ENCODE measurements at regions not wholly inside any gene's neighbourhood (a gene's known extent, or its start where the extent isn't known, plus 50 kb on each side); places are given as distances from the start of the nearest gene placed in this dataset.

DNA sequence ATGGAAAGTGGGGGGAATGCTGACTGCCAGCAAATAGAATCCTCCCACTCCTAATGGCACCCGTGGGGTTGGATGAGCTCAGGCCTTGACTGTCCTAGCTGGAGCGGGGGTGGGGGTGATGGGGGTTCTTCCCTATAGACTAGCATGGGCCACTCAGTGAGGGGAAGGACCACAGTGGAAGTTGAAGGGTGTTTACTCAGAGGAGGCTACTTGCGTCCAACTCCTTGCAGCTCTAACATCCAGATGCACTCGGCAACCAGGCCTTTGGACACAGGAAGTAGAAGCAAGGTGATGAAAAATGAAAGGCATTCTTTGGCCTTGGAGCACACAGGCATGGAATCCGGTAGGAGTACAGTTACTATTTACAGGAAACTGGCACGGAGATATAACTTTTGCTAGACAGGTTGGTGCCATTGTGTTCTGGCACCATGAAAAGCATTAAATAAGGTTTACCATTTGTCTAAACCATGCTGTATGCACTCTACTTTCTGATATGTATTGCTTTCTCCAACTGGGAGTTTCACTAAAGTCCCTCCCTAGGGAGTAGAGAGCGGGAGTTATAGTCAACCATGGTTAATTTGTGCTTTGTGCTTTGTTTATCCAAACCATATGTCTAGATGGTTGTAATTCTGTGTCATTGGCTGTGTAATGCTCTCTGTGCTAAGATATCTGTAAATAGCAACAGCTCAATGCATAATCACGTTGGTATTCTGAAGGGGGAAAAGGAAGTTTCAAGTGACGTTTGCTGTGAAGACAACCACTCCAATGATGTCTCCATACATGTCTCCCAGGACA, 125.3 kb downstream of the TSHZ3 start:
- no peak for DNase-seq

DNA sequence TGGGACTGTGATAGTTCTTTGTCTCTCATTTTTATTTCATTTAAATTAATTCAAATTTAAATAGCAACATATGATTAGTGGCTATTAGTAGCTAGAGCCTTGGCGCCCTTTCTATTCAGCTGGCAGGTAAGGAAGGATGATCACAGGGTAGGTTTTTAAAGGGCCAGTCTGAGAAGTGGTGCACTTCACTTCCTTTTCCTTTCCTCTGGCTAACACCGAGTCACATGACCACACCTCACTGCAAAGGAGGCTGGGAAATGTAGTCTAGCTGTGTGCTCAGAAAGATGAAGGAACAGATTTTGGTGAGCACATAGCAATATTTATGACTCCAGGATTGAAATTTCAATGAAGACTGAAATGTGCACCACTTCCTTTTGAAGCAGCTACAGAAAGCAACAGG, 128.7 kb downstream of the TSHZ3 start:
- DNase-seq, result no peak

DNA sequence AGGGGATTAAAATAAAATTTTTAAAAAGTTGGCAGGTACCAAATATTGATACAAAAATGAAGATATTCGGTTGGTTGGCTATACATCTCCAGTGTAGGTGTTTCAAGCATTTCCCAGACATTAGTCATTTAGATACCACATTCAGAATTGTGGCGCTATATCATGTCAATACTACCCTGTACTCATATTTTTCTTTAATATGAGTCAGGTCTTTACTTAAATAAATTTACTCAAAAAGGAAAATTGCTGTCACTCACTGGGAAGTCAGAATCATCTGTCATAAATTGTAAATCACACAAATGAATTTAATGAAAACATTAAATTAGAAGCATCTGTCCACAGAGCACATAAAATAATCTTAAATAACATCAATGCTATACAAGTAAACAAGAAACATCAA, 134.2 kb downstream of the TSHZ3 start:
- DNase-seq, result no peak

DNA sequence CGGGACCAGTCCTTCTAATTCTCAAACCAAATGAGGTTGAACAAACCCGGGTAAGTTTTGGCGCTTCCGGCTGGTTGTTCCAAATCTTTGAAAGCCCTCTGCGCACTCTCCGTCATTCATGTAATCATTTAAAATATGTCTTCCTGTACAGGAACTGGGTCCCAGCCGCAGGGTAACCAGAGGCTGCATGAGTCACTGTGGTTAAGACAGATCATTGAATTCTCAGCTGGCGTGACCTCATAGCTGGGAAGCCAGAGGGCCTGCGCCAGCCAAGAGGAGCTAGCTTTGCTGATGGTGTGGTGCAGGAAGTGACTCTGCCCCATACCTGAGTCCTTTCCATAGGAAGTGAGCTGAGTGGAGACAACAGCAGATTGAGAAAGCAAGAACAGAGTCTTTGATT, 135.2 kb downstream of the TSHZ3 start:
- DNase-seq, result peak; percentile 66

DNA sequence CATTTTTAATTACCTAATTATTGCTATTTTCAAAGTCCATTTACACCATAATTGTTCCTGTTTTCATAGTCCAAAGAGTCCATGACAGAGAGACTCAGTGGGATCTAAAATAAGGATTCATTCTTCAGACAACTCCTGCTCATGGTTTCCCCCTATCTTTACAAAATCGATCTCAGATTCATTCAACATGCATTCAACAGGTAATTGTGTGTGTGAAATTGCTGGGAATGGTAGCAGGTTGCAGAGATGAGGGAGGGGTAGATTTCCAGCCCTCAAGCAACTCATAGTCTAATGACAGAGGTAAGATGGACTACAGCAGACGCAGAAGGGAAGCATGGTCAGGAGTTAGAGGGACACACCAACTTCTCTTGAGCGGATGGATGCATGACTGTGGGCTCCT, 138.1 kb downstream of the TSHZ3 start:
- no peak for DNase-seq

DNA sequence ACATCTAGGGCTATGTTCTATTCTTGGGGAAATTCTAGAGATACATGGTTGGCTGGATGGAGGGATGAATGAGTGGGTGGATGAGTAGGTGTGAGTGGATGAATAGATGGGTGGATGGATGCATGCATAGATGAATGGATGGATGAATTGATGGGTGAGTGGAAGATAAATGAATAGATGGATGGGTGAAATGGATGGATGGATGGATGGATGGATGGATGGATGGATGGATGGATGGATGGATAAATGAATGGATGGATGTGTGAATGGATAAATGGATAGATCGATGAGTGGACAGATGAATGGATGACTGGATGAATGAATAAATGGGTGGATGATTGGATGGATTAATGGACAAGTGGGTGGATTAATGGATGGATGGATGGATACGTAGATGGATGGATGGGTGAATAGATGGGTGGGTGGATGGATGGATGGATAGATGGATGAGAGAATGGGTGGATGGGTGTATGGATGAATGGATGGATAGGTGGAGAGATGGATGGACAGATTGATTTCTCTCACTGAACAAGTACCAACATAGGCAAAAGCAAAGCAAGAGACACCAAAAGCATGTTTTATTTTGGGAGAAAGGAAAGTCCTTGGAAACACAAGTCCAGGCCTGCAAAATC, 143.2 kb downstream of the TSHZ3 start:
- no peak for DNase-seq

DNA sequence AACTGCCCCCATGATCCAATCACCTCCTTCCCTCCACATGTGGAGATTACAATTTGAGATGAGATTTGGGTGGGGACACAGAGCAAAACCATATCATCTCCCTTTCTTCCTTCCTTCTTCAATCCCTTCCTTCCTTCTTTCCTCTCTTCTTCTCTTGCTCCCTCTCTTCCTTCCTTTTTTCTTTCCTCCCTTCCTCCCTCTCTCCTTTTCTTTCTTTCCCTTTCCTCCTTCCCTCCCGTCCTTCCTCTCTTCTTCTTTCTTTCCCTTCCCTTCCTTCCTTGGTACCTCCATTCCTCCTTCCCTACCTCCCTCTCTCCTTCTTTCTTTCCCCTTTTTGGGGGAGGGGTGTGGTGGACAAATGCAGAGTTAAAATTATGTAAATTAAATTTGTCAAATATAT, 145.1 kb downstream of the TSHZ3 start:
- no peak for DNase-seq

DNA sequence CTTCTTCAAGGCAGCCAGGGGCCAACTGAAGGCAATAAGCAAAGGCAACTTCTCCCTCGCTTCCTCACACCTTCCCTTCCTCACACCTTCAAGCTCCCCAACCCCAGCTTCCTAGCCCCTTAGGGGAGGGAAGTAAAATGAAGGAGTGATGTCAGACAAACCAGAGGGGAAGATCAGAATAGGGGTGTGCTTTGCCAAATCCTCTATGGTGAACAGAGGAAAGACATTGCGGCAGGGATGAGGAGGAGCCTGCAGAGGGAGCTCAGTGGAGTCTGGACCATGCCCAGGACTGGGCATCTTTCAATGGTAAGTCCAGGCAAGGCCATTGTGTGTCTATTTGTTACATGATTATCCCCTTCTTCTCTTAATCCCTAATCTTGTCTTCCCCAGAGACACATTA, 164.0 kb downstream of the TSHZ3 start:
- DNase-seq, result no peak

DNA sequence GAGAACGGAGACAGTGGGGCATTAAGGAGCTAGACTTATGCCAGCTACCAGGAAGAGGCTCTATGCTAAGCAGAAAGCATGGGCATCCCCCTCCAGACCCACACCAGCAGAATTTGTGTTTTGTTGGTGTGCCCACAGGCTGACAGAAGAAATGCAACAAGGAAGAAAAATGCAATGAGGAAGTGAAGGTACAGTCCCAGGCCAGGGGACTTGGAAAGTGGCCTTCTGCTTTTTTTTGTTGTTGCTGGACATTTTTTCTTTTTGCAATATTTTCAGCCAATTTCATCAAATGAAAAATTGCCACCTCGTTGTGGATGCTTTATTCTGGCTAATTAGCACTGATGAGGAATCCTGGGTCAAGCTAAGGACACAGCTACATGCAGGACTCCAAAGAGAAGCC, 167.7 kb downstream of the TSHZ3 start:
- no peak for DNase-seq

DNA sequence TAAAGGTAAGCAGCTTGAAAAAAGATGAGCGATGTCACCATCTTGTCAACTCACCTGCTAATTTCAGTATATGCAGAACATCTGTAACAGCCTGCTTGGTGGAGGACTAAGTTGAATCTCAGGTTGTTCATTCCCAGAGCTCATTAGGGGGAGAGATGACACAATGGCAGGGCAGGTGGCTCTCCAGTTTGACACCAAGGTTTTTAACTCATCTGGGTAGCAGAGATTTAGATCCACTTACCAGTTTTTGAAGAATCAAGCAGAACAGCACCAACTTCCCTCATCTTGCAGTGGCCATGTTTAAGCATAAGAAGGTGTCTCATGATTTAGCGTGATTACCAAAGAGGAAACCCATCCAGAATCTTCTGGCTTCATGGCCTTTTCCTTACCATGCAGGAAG, 168.3 kb downstream of the TSHZ3 start:
- DNase-seq, result no peak

DNA sequence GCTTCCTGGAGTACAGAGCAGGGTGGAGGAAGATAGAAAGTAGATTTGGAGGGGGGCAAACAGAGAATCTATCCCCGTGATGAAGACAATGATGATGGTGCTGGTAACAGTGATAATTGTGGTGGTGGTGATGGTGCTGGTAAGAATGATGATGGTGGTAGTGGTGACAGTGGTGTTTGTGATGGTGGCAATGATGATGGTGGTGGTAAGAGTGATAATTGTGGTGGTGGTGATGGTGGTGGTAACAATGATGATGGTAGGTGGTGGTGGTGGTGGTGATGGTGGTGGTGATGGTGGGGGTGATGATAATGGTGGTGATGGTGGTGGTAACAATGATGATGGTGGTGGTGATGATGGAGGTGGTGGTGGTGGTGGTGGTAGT, 169.8 kb downstream of the TSHZ3 start:
- DNase-seq, result no peak

DNA sequence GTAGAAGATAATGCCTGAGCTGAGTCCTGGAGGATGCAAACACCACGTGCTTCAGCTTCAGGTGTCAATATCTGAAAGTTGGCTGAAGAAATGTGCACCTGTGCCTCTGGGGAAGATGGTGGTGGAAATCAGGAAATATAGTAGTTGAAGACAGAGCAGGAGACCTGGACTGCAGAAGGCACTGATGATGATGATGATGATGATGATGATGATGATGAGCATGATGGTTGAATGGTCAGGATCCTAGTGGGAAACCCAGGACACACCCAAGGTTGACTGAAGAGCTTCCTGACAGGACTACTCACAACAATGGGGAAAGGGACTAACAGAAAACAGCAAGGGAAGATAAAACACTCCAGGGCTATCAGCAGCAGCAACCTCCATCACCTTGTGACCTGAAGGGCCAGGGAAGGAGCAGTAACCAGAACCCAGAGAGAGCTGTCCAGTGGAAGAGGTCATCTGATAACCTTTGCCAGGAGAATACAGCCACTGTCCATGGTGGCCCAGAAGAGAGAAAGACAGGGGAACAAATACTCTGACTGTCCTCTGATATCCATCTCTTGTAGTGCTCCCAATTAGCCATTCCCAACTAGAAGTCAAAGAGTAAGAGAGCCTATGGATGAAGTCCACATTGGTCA, 170.3 kb downstream of the TSHZ3 start:
- no peak for DNase-seq

DNA sequence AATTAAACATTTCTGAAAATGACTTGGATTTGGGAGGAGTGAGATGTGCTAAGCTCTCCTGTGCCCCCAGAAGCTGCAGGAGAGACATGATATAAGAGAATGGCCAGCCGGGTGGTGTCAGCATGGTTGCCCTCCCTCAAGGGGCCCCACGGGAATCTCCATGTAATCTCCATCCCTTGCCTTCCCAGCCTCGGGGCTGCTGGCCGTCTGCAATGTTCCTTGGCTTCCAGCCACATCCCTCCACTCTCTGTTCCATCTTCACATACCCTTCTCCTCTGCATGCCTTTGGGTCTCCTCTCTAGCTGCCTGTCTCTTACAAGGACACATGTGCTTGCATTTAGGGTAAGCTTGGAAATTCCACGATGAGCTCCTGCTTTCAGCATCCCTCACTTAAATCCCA, 172.0 kb downstream of the TSHZ3 start:
- no peak for DNase-seq

DNA sequence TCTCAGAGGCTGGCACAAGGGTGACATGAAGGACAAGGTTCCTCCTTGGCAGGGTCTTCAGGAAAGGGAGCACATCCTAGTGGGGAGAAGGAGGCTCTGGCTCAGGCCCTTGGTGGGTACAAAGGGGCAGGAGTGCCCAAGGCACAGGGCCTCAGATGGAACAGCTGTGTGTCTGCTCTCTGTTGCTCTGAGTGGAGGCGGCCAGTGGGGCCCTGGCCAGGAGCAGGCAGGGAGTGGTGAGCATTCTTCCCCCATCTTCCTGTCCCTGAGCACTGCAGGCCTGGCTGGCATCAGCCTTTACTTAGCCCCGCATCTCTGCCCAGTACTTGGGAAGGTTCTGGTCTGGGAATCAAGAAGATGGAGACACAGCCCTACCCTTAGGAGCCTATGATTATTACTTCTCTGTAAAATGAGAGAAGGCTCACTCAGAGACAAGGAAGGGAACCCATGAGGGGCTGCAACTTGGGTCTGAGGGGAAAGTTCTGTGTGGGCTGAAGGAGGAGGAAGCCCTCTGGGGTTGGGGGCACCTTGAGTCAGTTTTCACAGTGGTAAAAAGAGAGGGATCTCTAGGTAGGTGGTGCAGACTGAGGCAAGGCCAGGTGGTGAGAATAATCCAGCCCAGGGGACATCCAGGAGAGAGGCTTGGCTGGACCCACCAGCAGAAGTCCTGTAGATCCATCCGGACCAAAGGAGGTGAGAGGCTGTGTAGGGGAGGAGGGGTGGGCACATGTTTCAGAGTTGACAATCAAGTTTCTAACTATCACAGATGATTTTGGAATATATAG, 173.5 kb downstream of the TSHZ3 start:
- DNase-seq, result no peak

DNA sequence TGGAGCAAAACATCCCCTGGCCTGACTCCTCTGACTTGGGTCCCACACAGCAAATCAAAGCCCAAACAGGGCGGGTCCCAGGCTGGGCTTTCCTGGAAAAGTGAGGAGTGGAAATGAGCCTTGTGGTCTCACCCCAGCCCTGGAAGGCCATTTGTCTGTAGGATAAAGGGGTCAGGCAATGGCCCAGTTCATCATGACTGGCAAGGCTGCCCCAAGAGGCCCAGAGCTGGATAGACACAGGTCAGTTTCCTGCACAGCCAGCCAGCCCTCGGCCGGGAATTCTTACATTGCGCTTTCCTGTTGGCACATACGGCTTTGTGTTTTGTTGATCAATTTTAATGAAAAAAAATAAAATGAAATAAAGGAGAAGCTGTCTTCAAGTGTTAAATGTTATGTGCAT, 174.3 kb downstream of the TSHZ3 start:
- DNase-seq, result no peak

DNA sequence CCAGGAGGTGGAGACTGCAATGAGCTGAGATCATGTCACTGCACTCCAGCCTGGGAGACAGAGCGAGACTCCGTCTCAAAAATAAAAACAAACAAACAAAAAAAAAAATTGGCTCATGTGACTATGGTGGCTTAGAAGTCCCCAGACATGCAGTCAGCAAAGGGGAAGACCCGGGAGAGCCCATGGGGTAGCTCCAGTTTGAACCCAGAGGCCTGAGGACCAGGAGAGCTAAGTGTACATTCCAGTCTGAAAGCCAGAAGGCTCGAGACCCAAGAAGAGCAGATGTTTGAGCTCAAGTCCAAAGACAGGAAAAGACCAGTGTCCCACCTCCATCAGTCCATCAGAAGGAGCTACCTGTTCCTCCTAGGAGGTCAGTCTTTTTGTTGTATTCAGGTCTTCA, 175.2 kb downstream of the TSHZ3 start:
- DNase-seq, result no peak

DNA sequence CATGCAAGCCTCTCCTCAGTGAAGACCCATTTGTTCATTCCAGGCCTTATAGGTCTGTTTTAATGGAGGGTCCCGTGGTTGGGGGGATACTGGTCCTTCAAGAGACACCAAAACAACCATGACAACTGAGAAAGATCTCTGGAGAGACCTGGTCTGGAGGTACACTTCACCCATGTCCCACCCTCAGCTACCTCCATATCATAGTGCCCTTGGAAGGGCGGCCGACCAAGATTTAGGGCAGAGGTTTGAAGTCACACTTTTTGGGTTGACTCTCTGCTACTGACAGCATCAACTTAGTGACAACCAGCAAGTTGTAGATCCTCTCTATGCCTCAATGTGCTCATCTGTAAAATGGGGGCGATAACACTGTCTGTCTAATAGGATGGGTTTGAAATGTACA, 177.3 kb downstream of the TSHZ3 start:
- DNase-seq, result no peak

DNA sequence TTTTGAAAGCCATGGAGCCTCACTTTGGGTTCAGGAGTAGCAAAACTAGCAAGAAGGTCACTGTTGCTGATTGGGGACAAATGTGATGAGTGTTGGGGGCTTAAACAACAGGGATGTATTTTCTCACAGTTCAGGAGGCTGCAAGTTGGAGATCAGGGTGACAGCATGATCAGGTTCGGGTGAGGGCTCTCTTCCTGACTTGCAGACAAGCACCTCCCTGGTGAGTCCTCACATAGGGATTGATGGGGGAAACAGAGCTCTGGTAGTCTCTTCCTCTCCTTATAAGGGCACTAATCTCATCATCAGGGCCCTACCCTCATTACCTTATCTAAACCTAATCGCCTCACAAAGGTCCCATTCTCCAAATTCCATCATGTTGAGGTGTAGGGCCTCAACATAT, 179.2 kb downstream of the TSHZ3 start:
- DNase-seq, result no peak

DNA sequence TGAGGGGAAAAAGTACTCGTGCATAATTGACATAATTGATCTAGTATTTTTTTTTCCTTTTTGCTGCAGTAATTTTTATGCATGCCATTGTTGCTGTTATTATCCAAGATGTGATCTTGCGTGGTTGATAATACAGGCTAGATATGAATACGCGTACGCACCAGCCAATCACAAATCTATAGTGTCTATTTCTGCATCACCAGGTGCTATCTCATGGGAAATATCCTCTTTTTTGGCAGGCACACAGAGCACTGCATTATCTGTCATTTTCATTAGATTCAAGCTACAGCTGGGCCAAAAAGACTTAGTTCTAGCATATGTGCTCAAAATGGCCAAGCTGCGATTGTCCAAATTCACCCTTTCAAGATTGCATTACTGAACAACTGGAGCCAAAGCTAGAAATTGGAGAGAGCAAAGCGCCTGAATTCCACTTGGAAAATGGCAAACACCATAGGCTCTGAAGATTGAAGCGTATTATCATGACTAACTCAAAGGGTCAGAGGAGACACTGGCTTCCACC, 181.1 kb downstream of the TSHZ3 start:
- no peak for DNase-seq

DNA sequence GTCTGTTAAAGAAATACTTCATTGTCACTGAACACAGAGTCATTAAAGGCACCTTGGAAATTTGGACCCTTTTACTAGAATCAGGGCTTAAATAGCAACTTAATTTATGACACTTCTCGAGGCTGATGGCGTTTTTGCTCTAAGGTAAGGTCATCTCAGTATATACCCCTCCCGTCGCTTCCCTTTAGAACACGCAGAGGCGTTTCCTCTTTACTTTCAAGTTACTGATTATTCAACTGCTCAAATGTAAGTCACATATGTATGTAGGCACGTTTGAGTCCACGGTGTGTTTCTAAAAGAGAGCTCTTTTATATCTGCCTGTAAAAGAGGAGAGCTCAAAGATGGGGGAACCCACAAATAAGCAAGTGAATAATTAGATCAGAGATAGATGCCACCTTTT, 181.5 kb downstream of the TSHZ3 start:
- DNase-seq, result no peak

DNA sequence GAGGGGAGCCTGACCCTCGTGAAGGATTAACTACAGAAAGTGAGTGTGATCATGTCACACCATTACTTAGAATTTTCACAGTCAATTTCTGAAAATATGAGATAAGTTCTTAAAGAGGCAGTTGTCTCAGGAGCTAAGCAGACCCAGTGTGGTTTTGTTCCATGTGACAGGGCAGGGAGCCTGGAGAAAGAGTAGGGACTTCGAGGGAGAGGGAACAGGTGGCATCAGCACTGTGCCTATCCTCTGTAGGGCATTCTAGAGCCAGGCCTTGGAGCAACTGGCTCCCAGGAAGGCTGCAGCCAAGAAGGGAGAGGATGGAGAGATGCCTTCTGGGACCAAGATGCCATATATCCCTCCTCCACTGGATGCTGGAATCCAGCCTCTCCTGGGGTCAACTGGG, 183.0 kb downstream of the TSHZ3 start:
- DNase-seq, result no peak

DNA sequence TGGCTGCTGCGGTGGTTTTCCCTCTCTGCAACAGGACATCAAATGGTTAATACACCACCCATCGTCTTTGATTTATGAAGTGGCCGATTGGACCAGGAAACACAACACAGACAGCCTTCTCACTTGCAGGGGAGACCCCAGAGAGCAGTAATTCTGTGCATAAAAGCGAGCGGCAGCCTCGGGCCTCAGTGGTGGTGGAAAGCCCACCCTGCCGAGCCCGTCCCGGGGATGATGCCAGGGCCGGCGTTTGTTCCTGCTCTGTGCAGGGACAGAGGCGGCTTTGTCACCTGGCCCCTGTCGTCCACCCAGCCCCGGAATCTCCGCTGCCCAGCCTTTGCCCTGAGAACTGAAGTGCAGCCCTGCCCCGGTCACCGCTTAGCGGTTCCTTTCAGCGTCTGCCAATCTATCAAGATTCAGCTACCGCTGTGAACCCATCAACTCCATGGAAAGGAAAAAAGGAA, 184.4 kb downstream of the TSHZ3 start:
- DNase-seq, result no peak

DNA sequence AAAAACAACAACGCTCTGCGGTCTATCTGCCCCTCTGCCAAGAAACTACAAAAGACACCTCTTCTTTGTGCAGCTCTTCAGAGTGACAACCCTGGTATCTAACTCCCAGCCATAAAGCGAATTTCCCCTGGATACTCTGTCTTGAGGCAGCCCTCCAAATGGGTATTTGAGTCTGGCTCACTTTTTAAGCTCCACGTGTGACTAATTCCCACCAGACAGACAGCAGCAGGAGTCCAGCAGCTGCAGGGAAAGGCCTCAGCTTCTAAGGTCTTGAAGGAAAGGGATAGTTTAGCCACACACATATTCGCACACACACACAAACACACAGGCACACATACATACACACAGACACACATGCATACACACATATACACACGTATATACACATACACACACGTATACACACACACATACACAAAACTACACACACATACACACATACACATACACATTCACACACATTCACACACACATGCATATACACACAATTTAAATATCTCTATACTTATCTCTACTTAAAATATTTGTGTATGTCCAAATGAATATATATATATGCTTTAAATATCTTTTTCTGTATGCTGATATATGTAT, 188.8 kb downstream of the TSHZ3 start:
- DNase-seq, result no peak
